Smooth muscle cell of the brain vasculature (primary cell): ENCODE measurements at regions not wholly inside any gene's neighbourhood (a gene's known extent, or its start where the extent isn't known, plus 50 kb on each side); places are given as distances from the start of the nearest gene placed in this dataset.

Experiments used
- DNase-seq: peaks from one replicate; pipeline ENCODE4 v3.0.0-alpha.2; 2012; ENCODE audit warnings: low read depth, low spot score

DNA sequence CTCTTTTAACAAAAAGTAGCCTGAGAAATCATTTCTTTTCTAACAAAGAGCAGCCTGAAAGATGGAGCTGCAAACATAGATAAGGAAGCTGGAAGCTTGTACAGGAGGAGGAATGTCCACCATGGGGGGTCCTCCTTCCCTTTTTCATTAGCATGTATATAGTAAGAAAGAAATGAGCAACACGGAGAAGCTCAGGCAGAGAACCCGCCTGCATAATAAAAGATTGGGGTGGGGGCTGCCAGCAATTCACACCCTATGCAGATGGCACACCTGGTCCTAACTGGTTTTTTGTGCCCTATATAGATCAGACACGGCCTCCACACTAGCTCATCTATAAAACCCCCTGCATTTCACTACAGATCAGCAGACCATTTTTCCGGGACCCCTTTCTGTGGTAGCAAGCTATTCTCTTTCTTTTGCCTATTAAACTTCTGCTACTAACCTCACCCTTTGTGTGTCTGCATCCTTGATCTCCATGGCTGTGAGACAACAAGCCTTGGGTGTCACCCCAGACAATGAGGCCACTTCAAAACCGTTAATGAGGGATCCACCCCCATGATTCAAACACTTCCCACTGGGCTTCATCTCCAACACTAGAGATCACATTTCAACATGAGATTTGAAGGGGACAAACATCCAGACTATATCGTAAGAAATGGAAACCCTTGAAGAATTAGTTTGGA, 167.5 kb upstream of the FREM2 start:
- no peak for DNase-seq

DNA sequence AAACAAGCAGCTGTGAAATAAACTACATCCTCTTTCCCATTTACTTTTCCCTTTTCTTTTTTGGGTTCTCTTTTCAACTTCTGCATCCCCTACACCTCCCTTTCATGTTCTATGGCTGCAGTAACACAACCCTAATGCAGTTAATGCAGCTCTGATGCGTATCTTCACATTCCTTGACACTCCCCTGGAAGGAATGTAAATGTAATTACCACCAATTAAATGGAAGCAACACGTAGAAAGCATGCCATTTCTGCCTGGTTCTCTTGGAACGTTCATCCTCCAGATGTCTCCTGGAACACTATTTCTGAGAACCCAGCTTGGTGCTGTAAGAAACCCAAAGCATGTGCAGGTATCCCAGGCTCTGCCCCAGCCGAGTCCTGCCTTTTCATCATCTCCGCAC, 166.8 kb upstream of the FREM2 start:
- no peak for DNase-seq

- no peak for DNase-seq
Observed at GRCh38 chr13:38527140-38527539, 159.7 kb upstream of the FREM2 start.

DNA sequence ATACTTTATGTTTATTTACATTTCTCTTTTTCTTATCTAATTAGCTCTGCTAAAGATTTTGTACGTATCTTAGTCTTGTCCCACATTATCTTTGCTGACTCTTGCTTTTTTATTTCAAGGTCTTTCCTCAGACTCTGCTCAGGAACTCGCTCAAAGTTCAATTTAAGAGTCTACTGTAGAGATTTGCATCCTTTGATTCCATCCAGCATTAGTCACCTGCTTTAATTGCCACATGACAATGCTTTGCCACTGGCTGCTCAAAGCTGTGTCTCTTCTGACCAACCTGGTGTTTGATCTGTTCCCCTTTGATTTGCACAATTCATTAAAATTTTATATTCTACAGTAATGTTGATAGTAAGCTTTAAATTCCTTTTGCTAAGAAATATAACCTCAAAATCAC, 157.9 kb upstream of the FREM2 start:
- DNase-seq = no peak

DNA sequence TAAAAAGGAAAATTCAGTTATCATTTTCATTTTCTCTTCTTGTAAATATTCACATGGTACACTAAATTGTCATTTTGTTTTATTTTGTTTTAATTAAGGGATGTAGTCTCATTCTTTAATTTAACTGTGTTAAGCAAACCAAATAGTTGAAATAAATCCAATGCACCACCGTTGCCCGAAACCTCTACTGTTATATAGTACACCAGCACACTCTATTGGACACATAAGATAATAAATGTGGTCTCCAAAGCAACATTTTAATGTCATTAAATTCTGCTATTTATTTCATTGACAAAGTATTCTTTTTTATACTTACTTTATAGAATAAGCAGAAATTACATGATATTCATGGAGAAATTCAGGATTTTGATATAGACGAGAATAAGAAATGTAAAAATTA, 156.4 kb upstream of the FREM2 start:
- DNase-seq = no peak

DNA sequence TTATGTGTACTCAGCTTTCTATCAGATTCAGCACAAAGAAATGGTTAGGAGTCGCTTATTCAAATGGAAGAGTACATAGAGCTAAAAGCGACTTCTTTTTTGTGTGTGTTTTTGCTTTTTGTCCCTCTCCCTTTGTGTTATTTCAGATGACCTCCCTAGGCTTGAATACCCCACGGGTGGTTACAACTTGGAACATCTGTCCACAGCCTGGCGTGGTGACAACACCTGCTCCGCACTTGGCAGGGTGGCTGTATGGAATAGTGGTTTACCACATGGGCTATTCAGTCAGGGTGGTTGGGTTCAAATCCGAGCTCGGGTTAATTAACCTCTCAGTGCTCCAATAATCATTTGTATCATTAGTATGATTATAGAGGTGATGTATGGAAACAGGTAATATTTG, 151.6 kb upstream of the FREM2 start:
- DNase-seq = no peak

GRCh38 chr13:38537051-38537450, 149.8 kb upstream of the FREM2 start:
- DNase-seq = no peak

- no peak for DNase-seq
Observed at GRCh38 chr13:38538422-38538821, 148.5 kb upstream of the FREM2 start.

- DNase-seq = no peak
Observed at GRCh38 chr13:38539632-38540031, 147.2 kb upstream of the FREM2 start.

- no peak for DNase-seq
Observed at GRCh38 chr13:38542601-38543000, 144.3 kb upstream of the FREM2 start.

- DNase-seq = no peak
Observed at GRCh38 chr13:38543561-38543960, 143.3 kb upstream of the FREM2 start.

DNA sequence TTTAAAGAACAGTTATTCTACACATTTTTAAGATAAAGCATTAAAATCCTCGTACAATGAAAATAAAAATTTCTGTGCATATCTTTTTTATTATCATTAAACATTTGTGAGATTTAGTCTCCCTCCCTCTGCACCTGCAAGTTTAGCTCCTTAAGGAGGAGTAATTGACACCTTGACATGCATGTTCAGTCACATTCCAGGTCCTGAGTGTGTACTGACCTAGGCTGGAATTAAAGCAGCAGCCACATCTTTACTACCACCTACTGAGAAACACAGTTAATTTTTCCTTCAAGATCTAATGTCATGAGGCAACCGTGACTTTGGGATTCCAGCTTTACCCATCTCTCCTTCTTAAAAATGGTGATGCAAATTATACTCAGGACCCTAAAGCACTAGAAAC, 123.1 kb upstream of the FREM2 start:
- no peak for DNase-seq

DNA sequence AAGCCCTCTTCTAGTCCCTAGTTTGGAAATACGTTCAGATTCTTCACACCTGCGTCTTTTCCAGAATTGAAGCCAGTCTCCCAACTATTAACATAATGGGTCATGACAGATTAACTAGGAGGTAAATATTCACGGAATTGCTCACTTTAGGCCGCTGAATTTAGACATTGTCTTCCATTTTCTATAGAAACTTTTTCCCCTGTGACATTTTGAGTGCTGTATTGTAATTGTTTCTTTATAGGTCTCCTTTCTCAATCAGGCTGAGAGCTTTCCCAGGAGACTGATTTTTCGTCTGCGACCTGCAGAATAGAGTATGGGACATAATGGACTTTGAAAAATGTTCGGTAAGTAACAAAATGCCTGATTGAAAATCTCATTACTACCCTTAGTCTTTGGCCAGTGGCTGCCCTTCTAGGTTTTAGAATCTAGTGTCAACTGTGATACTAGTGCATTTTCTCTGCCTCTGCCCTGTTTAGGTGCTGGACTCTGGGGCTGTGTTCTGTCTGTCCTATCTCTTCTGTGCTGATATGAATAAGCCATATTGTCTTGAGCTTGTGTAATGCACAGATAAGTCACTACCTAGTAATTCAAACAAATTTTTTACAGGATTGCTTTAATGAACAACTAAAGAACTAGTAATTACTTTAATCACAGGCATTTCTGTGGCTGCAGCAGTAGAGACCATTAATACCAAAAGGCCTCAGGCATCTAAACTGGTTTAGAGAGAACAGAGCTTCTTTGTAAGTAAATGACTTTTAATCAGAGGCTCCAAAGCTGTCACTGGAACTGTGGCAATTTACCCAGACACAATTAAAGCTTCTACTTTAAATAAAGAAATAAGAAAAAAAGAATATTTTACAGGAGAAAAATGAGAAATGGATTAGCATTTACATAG, 122.4 kb upstream of the FREM2 start:
- no peak for DNase-seq

DNA sequence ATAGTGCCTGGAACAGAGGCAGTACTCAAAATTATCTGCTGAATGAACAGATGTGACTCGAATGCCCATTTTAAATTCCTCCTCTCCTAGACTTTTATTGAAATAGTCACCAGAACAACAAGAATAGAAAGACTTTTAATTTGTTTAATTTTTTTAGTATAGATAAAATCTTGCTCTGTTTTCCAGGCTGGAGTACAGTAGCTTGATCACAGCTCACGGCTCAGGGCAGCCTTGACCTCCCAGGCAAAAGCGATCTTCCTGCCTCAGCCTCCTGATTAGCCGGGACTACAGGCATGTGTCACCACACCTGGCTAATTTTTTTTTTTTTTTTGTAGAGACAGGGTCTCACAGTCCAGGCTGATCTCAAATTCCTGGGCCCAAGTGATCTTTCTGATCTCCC, 120.9 kb upstream of the FREM2 start:
- DNase-seq = no peak

DNA sequence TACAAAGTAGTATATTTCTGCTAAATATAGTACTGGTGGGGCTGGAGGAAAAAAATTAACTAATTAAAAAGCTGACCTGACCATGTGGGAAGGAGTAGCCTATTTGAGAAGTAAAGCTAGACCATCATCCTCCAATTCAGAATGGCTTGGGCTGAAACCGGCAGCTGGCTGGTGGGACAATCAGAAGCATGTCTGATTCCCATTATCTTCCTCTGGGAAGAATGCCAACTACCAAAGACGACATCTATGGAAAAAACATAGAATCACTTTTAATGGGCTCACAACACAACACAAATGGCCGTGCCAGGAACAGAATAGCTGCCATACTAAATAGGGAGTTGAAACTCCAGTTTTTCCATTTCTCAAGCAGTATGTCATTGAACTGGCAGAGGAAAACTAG, 120.4 kb upstream of the FREM2 start:
- no peak for DNase-seq

- no peak for DNase-seq
Observed at GRCh38 chr13:38570706-38571105, 116.2 kb upstream of the FREM2 start.

- DNase-seq = no peak
Observed at GRCh38 chr13:38575427-38575826, 111.5 kb upstream of the FREM2 start.

- DNase-seq = no peak
Observed at GRCh38 chr13:38577048-38577447, 109.8 kb upstream of the FREM2 start.

- peak; percentile 2 for DNase-seq
Observed at GRCh38 chr13:38582133-38582532, 104.7 kb upstream of the FREM2 start.

GRCh38 chr13:38590230-38590629, 96.6 kb upstream of the FREM2 start:
- DNase-seq = no peak

DNA sequence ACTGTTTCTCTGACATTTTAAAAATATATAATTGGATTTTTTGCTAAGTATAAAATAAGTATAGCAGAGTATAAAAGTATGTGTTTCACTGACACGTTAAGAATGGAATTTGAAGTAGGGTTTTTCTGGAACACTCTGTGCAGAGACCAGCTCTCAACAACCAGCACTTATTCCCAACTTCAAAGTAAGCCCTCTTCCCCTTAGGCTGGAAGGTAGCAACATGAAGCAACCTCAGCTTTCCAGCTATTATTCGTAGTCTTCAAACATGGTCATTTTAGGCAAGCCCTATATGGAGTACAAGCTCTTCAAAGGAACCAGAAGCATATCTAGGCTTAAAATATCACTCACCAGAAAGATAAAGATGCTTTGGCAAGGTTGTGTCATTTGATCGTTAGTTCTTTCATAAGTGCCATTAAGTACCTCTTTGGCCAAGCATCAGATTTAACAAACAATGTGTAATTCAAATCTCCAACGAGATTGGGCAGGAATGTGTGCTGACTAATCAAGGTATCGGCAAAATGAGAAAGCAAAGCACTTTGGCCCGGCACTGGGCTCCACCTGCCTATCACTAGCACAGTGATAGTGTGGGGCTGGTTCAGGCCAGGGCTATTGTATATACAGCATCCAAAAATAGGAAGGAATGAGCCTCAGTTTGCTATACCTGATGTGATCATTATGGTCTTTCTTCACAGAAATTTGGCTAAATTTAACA, 95.9 kb upstream of the FREM2 start:
- DNase-seq = no peak

DNA sequence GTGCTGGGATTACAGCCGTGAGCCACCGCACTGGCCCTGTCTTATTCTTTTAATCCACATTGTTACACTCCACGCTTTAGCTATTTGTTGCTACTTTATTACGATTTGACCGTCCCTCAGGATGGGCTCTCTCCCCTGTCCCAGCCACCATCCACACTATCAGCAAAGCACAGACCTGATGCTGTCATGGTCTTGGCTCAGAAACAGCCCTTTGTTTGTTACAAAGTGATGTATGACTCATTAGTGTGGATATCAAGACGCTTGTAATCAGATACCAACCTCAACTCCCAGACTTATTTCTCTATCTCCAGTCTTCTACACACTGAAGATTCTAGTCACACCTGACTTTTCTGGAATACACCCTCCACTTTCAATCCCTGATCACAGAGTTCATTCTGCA, 84.6 kb upstream of the FREM2 start:
- no peak for DNase-seq
